HG03460 (cell line): ENCODE measurements at regions not wholly inside any gene's neighbourhood (a gene's known extent, or its start where the extent isn't known, plus 50 kb on each side); places are given as distances from the start of the nearest gene placed in this dataset.
"Not testable (repeated sequence)": the region's sequence is repeated elsewhere in the genome, so short reads cannot be mapped to it uniquely, and the experiment has no call there.

Experiments
- ATAC-seq: cut with Tn5 transposase; IDR thresholded peaks from one replicate; pipeline ENCODE4 v1.9.1; 2021; ENCODE audit not compliant: unreplicated experiment

- ATAC-seq: no peak
These were observed 695.9 kb downstream of the EPHA7 start for GRCh38 chr6:92723390-92723931.

- ATAC-seq: no peak
These were observed 699.6 kb downstream of the EPHA7 start for GRCh38 chr6:92719773-92720172.

GRCh38 chr6:92716638-92717037, 702.7 kb downstream of the EPHA7 start:
- no peak for ATAC-seq

- ATAC-seq: no peak
These were observed 703.4 kb downstream of the EPHA7 start for GRCh38 chr6:92715991-92716390.

- ATAC-seq: no peak
These were observed 705.0 kb downstream of the EPHA7 start for GRCh38 chr6:92714346-92714745.

- no peak for ATAC-seq
These were observed 709.3 kb downstream of the EPHA7 start for GRCh38 chr6:92710048-92710447.

GRCh38 chr6:92708945-92709344, 710.4 kb downstream of the EPHA7 start:
- no peak for ATAC-seq

- ATAC-seq: no peak
These were observed 711.1 kb downstream of the EPHA7 start for GRCh38 chr6:92708270-92708669.

GRCh38 chr6:92706976-92707375, 712.4 kb downstream of the EPHA7 start:
- no peak for ATAC-seq

GRCh38 chr6:92701425-92702096, 717.8 kb downstream of the EPHA7 start:
- ATAC-seq: no peak

- ATAC-seq: no peak
These were observed 718.9 kb downstream of the EPHA7 start for GRCh38 chr6:92700411-92700810.

- ATAC-seq: no peak
These were observed 728.3 kb downstream of the EPHA7 start for GRCh38 chr6:92690997-92691599.

- ATAC-seq: no peak
These were observed 731.0 kb downstream of the EPHA7 start for GRCh38 chr6:92688342-92688741.

- no peak for ATAC-seq
These were observed 732.1 kb downstream of the EPHA7 start for GRCh38 chr6:92687278-92687677.

- no peak for ATAC-seq
These were observed 735.0 kb downstream of the EPHA7 start for GRCh38 chr6:92684386-92684785.

- ATAC-seq: no peak
These were observed 735.6 kb downstream of the EPHA7 start for GRCh38 chr6:92683748-92684147.

GRCh38 chr6:92682516-92683398, 736.6 kb downstream of the EPHA7 start:
- no peak for ATAC-seq

GRCh38 chr6:92681401-92681800, 738.0 kb downstream of the EPHA7 start:
- ATAC-seq: no peak

GRCh38 chr6:92671462-92671861, 747.9 kb downstream of the EPHA7 start:
- ATAC-seq: not testable (repeated sequence)

GRCh38 chr6:92667843-92668242, 751.5 kb downstream of the EPHA7 start:
- no peak for ATAC-seq

GRCh38 chr6:92648364-92649086, 770.8 kb downstream of the EPHA7 start:
- no peak for ATAC-seq
